IMR-90 (cell line): ENCODE measurements at regions not wholly inside any gene's neighbourhood (a gene's known extent, or its start where the extent isn't known, plus 50 kb on each side); places are given as distances from the start of the nearest gene placed in this dataset.
A peak's percentile ranks its signal among the peaks of the same experiment; 100 is the strongest.

Source experiments
- ATAC-seq: fragments of 200-7000 bp; cut with Tn5 transposase; 2 replicates; pipeline ENCODE4 v1.9.1; 2020; ENCODE audit warnings: low read depth, mild to moderate bottlenecking, moderate library complexity
- BruUV-seq: library from RNA; stranded (reverse); fragments of 400-500 nt; replicated peaks from 2 replicates; lab custom pipeline; 2021; lab: Mats Ljungman, UMichigan
- CTCF ChIA-PET: fragments of 300-600 bp; formaldehyde crosslinking; extraction: SDS; loops from one replicate; lab custom pipeline; 2021; ENCODE audit warnings: antibody characterized with exemption; lab: Yijun Ruan, JAX
- POLR2A ChIA-PET: fragments of 300-600 bp; sonication (Branson Sonifier 250); formaldehyde crosslinking; loops from one replicate; lab custom pipeline; 2022; ENCODE audit warnings: antibody characterized with exemption; ENCODE audit not compliant: unreplicated experiment; lab: Charles Lee
- DNase-seq: peaks from one replicate; pipeline ENCODE4 v3.0.0; 2013
- H2AFZ ChIP-seq: replicated peaks from 2 replicates; pipeline ENCODE3; 2013; ENCODE audit warnings: low read length, mild to moderate bottlenecking; ENCODE audit not compliant: poor library complexity
- H2AK5ac ChIP-seq: 2 replicates; pipeline ENCODE4 v1.6.1; 2013; ENCODE audit warnings: low read depth, low read length, inconsistent platforms
- H2AK9ac ChIP-seq: replicated peaks from 2 replicates; pipeline ENCODE3; 2013; ENCODE audit warnings: mild to moderate bottlenecking, low read depth, low read length, moderate library complexity; ENCODE audit not compliant: poor library complexity
- H2BK120ac ChIP-seq: 2 replicates; pipeline ENCODE4 v1.6.1; 2013; ENCODE audit warnings: low read depth, low read length, inconsistent platforms
- H2BK15ac ChIP-seq: 3 replicates; pipeline ENCODE4 v1.6.1; 2013; ENCODE audit warnings: low read depth, low read length, inconsistent platforms
- H2BK20ac ChIP-seq: 2 replicates; pipeline ENCODE4 v1.6.1; 2013; ENCODE audit warnings: low read depth, mild to moderate bottlenecking, inconsistent platforms, low read length, moderate library complexity
- H2BK5ac ChIP-seq: 2 replicates; pipeline ENCODE4 v1.6.1; 2013; ENCODE audit warnings: mild to moderate bottlenecking, low read depth, low read length, inconsistent platforms; ENCODE audit not compliant: poor library complexity, severe bottlenecking
- H3K14ac ChIP-seq: replicated peaks from 2 replicates; pipeline ENCODE4 v1.6.1; 2013; ENCODE audit warnings: low read depth, low read length, inconsistent platforms
- H3K18ac ChIP-seq: 2 replicates; pipeline ENCODE4 v1.6.1; 2013; ENCODE audit warnings: low read depth, low read length, control low read depth
- H3K23ac ChIP-seq: 2 replicates; pipeline ENCODE4 v1.6.1; 2013; ENCODE audit warnings: low read depth, low read length, inconsistent platforms
- H3K27ac ChIP-seq: 2 replicates; pipeline ENCODE4 v1.5.1; 2013; ENCODE audit warnings: mild to moderate bottlenecking, control low read depth, low read length; ENCODE audit not compliant: insufficient read depth
- H3K27me3 ChIP-seq: 2 replicates; pipeline ENCODE4 v1.6.1; 2013; ENCODE audit warnings: low read length; ENCODE audit not compliant: control insufficient read depth, insufficient read depth
- H3K36me3 ChIP-seq: 2 replicates; pipeline ENCODE4 v1.6.1; 2013; ENCODE audit warnings: low read length, mixed read lengths; ENCODE audit not compliant: control insufficient read depth, insufficient read depth
- H3K4ac ChIP-seq: 2 replicates; pipeline ENCODE4 v1.6.1; 2013; ENCODE audit warnings: low read depth, low read length, inconsistent platforms
- H3K4me1 ChIP-seq: 2 replicates; pipeline ENCODE4 v1.6.1; 2013; ENCODE audit warnings: low read length, mixed read lengths; ENCODE audit not compliant: control insufficient read depth, insufficient read depth
- H3K4me2 ChIP-seq: 2 replicates; pipeline ENCODE4 v1.6.1; 2013; ENCODE audit warnings: low read depth, mild to moderate bottlenecking, control low read depth, low read length, moderate library complexity
- H3K4me3 ChIP-seq: 2 replicates; pipeline ENCODE4 v1.5.1; 2013; ENCODE audit warnings: low read depth, mild to moderate bottlenecking, control low read depth, low read length, moderate library complexity; ENCODE audit not compliant: insufficient read depth
- H3K56ac ChIP-seq: 2 replicates; pipeline ENCODE4 v1.6.1; 2013; ENCODE audit warnings: low read length, inconsistent platforms; ENCODE audit not compliant: insufficient read depth; ENCODE audit errors: extremely low read depth
- H3K79me1 ChIP-seq, 2 experiments: 2 replicates each; pipeline ENCODE4 v1.6.1; 2013; ENCODE audit warnings: low read length in 2 of 2, inconsistent platforms in 1 of 2, low read depth in 1 of 2
- H3K9ac ChIP-seq: 2 replicates; pipeline ENCODE4 v1.6.1; 2013; ENCODE audit warnings: low read depth, low read length, control low read depth
- H3K9me1 ChIP-seq: 2 replicates; pipeline ENCODE4 v1.6.1; 2013; ENCODE audit warnings: low read length, inconsistent platforms; ENCODE audit not compliant: insufficient read depth
- H3K9me3 ChIP-seq: 2 replicates; pipeline ENCODE4 v1.6.1; 2013; ENCODE audit warnings: low read length; ENCODE audit not compliant: control insufficient read depth, insufficient read depth
- H4K20me1 ChIP-seq: 2 replicates; pipeline ENCODE4 v1.6.1; 2013; ENCODE audit warnings: low read length, inconsistent platforms; ENCODE audit not compliant: insufficient read depth
- H4K5ac ChIP-seq: 2 replicates; pipeline ENCODE4 v1.6.1; 2013; ENCODE audit warnings: mild to moderate bottlenecking, low read depth, low read length, control low read depth
- H4K8ac ChIP-seq, 2 experiments: 2 replicates each; pipeline ENCODE4 v1.6.1; 2013; ENCODE audit warnings: low read depth in 2 of 2, low read length in 2 of 2, control low read depth in 1 of 2, inconsistent platforms in 1 of 2
- H4K91ac ChIP-seq: 2 replicates; pipeline ENCODE4 v1.6.1; 2013; ENCODE audit warnings: low read depth, low read length, inconsistent platforms; ENCODE audit not compliant: insufficient read depth
- CEBPB ChIP-seq: IDR thresholded peaks from 2 replicates; pipeline ENCODE4 v1.6.1; 2012; ENCODE audit warnings: low read depth, low read length, improper control_type of control experiment
- CHD1 ChIP-seq: IDR thresholded peaks from 2 replicates; pipeline ENCODE4 v1.6.1; 2012; ENCODE audit warnings: low read depth, low read length, improper control_type of control experiment
- FOS ChIP-seq: fragments of 150-350 bp; IDR thresholded peaks from 2 replicates; pipeline ENCODE4 v1.6.1; 2016; ENCODE audit warnings: low read depth, low read length
- MAFK ChIP-seq: IDR thresholded peaks from 2 replicates; pipeline ENCODE4 v1.6.1; 2012; ENCODE audit warnings: low read depth, low read length, improper control_type of control experiment
- POLR2A ChIP-seq: IDR thresholded peaks from 2 replicates; pipeline ENCODE4 v1.6.1; 2012; ENCODE audit warnings: mild to moderate bottlenecking, low read depth, low read length
- RCOR1 ChIP-seq: IDR thresholded peaks from 2 replicates; pipeline ENCODE4 v1.6.1; 2012; ENCODE audit warnings: mild to moderate bottlenecking, low read length, improper control_type of control experiment; ENCODE audit not compliant: insufficient replicate concordance
- SMC3 ChIP-seq: fragments of 150-350 bp; IDR thresholded peaks from 2 replicates; pipeline ENCODE4 v1.6.1; 2016; ENCODE audit warnings: low read depth, mild to moderate bottlenecking, antibody characterized with exemption, low read length, moderate library complexity
- WGBS, 2 experiments: methylation state at CpG; one replicate each; pipeline versions ENCODE4 v1.1.5 to v1.1.7; 2013; ENCODE audit warnings: missing lambda C conversion rate in 2 of 2; ENCODE audit not compliant: insufficient read length in 1 of 2; ENCODE audit errors: extremely low coverage in 2 of 2; 5-methylcytosine and 5-hydroxymethylcytosine counted together
- dilution Hi-C: fragments of 300-500 bp; cut with HindIII; formaldehyde crosslinking; loops from one replicate; pipeline ENCODE4 v1.14.3; 2018; ENCODE audit warnings: low sequenced_read_pairs; ENCODE audit not compliant: unreplicated experiment
- in situ Hi-C: fragments of 300-500 bp; cut with MboI; formaldehyde crosslinking; loops from 3 replicates; pipeline ENCODE4 v1.14.3; 2019; ENCODE audit warnings: low sequenced_read_pairs, inconsistent platforms, mixed read lengths
- intact Hi-C: fragments of 100-400 bp; cut with micrococcal nuclease; formaldehyde crosslinking; loops from 2 replicates; pipeline ENCODE4 v1.10.0; 2022
- TF ChIP-seq, protein P1 (sequence below): conservative IDR thresholded peaks from 2 replicates; pipeline ENCODE4 v1.5.1; 2012; ENCODE audit warnings: mild to moderate bottlenecking, low read depth, low read length, improper control_type of control experiment

DNA sequence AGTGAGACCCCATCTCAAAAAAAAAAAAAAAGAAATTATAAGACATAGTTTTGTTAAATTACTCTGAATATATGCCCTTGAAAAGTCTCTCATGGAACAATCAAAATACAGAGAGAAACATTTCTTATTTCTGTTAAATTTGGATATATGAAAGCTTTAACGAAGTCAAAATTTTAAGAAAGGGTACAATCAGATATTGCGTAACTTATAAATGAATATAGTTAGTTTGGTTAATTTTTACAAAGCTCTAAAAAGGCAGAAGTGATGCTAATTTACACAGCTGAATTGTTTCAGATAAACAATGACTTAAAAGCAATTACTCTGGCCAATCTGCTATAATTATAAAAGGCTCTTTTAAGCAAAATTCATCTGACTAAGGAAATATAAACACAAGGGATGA is 611.6 kb upstream of the CCDC179 start:
- Histone ChIP-seq H2BK120ac (no peak overlapping the region), H3K4me3 (no peak overlapping the region), H4K8ac (no peak overlapping the region), H2BK20ac (no peak overlapping the region), H3K9me1 (no peaks in the 10 kb centered on the region), H3K27ac (no peak overlapping the region), H3K4me2 (no peak overlapping the region), H3K56ac (no peak overlapping the region), H4K20me1 (no peaks in the 10 kb centered on the region), H3K14ac (no peak overlapping the region), H2AK5ac (no peak overlapping the region), H3K23ac (no peak overlapping the region), H3K27me3 (no peaks in the 10 kb centered on the region), H2BK15ac (no peak overlapping the region), H2BK5ac (no peak overlapping the region), H2AFZ (no peak overlapping the region), H3K9ac (no peak overlapping the region), H3K36me3 (no peaks in the 10 kb centered on the region), H3K4me1 (no peaks in the 10 kb centered on the region), H3K18ac (no peak overlapping the region), H3K79me1 (no peaks in the 10 kb centered on the region), H3K9me3 (no peaks in the 10 kb centered on the region), H4K5ac (no peak overlapping the region), H3K4ac (no peak overlapping the region), H2AK9ac (no peak overlapping the region), H4K91ac (no peak overlapping the region)
- ATAC-seq (no peak), DNase-seq (no peak)
- in situ Hi-C loops (no loop called here), dilution Hi-C loops (no loop called here), intact Hi-C loops (no loop called here)
- TF ChIP-seq CHD1, result no peak
- TF ChIP-seq RCOR1, result no peak
- TF ChIP-seq, protein P1, sequence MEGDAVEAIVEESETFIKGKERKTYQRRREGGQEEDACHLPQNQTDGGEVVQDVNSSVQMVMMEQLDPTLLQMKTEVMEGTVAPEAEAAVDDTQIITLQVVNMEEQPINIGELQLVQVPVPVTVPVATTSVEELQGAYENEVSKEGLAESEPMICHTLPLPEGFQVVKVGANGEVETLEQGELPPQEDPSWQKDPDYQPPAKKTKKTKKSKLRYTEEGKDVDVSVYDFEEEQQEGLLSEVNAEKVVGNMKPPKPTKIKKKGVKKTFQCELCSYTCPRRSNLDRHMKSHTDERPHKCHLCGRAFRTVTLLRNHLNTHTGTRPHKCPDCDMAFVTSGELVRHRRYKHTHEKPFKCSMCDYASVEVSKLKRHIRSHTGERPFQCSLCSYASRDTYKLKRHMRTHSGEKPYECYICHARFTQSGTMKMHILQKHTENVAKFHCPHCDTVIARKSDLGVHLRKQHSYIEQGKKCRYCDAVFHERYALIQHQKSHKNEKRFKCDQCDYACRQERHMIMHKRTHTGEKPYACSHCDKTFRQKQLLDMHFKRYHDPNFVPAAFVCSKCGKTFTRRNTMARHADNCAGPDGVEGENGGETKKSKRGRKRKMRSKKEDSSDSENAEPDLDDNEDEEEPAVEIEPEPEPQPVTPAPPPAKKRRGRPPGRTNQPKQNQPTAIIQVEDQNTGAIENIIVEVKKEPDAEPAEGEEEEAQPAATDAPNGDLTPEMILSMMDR, result no peak
- TF ChIP-seq POLR2A, result no peak
- TF ChIP-seq SMC3, result no peak
- TF ChIP-seq FOS, result no peak
- peak; percentile 84 for TF ChIP-seq CEBPB
- TF ChIP-seq MAFK, result no peak
- no TSS peak for BruUV-seq
- no CpG with 5 or more reads among the region's 2 CpGs for WGBS, 2 experiments
- ChIA-PET POLR2A (no interaction called here), CTCF (no interaction called here)
